Anterior cingulate cortex (tissue), 58 donors: ENCODE measurements at regions not wholly inside any gene's neighbourhood (a gene's known extent, or its start where the extent isn't known, plus 50 kb on each side); places are given as distances from the start of the nearest gene placed in this dataset.
"Not testable (repeated sequence)": the region's sequence is repeated elsewhere in the genome, so short reads cannot be mapped to it uniquely, and the experiment has no call there.

Experiments
- DNase-seq, 58 donors: peaks; one replicate each; lab custom pipeline; 2025; lab: John Stamatoyannopoulos, UW

DNA sequence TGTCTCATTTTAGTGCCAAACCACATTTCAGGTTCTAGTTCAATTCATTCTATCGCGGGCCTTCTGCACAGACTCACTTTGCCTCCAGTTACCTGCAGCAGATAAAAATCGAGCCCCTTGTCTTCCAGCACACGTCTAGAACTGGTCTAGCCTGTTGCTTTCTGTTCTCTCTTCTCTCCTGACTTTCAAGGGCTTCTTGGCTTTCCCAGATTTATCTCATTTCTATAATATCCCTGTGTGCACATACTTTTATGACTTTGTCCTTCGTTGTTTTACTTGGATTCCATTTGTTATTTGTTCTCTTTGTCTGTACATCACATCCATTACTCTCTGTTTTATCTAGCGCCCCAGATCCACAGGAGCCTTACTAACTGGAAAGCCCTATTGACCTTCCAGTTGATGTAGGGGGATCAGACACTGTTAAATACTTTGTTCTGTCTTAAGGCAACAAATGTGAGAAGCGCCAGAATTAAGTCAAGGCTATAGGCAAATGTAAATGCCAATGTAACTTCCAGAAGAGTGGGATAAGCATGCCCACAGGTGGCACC, 284.5 kb upstream of the ADGRL4 start:
- no peak for DNase-seq

DNA sequence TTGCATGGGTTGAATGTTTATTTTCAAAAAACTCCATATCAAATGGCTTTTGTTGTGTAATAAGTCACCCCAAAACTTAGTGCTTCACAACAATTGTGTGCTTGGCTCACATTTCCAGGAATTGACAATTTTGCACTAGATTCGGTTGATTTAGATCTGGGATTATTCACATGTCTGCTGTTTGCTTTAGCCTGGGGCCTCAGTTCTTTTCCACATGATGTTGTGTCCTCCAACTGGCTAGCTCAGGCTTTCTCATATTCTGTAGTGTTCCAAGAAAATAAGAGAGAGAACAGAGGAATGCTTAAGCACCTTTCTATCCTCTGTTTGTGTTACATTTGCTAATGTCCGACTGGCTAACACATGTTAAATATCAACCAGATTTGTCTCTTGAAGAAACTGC, 281.5 kb upstream of the ADGRL4 start:
- DNase-seq, result no peak

DNA sequence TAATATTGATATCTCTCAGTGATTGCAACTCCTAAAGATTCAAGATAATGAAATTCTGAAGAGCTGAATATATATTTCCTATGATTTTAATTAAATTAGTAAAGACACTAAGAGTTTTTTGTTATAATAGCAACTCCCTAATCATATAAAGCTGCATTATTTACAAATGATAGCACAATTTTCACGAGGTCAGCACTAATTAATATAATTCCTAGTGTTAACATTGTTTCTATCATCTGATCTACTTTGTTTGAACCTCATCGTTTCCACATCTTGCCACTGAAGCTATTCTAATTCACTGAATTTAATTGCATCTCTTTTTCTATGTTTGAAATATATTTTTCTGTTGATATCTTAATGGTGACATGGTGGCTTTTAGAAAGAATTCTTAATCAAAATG, 279.1 kb upstream of the ADGRL4 start:
- DNase-seq, result no peak

DNA sequence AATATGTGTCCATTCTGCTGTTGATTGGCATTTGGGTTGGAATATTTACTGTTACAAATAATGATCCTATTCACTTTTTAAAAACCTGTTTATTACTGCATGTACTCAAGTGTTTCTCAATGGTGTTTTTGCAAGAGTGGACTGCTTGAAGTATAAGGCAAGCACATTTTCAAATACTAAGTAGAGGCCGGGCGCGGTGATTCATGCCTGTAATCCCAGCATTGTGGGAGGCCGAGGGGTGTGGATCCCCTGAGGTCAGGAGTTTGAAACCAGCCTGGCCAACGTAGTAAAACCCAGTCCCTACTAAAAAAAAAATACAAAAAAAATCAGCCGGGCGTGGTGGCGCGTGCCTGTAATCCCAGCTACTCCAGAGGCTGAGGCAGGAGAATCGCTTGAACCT, 276.9 kb upstream of the ADGRL4 start:
- DNase-seq, result no peak

DNA sequence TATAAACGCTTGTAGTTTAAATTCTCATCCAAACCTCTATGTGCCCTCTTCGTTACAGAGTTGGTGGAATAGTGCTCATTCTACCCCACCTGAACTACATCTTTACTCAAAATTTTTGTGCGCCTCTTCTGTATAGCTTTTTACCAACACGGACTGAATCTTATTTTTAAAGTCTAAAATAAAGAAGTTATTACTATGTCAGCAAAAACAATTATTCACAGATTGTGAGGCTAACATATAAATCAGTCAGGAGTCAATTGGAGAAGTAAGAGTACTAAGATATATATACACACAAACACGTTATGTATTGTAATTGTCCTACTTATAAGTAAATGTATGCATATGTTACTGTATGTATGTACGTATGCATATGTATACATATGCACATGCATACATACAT, 274.9 kb upstream of the ADGRL4 start:
- DNase-seq, result no peak

DNA sequence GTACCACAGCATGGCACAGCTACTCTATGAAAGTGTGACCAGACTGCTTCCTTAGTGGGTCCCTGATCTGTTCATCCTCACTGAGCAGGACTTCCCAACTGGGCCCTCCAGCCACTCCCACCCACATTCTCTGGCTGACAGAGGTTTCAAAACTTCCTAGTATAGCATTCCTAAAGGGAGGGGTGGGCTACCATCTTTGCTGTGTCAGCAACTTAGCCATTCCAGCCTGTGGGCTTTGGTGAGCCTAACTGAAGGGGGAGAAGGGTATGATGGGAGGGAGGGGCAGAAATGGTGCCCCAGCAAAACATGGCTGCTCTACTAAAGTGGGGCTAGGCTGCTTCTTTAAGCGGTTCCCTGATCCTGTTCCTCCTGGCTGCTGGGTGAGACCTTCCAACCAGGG, 265.2 kb upstream of the ADGRL4 start:
- DNase-seq, result no peak

DNA sequence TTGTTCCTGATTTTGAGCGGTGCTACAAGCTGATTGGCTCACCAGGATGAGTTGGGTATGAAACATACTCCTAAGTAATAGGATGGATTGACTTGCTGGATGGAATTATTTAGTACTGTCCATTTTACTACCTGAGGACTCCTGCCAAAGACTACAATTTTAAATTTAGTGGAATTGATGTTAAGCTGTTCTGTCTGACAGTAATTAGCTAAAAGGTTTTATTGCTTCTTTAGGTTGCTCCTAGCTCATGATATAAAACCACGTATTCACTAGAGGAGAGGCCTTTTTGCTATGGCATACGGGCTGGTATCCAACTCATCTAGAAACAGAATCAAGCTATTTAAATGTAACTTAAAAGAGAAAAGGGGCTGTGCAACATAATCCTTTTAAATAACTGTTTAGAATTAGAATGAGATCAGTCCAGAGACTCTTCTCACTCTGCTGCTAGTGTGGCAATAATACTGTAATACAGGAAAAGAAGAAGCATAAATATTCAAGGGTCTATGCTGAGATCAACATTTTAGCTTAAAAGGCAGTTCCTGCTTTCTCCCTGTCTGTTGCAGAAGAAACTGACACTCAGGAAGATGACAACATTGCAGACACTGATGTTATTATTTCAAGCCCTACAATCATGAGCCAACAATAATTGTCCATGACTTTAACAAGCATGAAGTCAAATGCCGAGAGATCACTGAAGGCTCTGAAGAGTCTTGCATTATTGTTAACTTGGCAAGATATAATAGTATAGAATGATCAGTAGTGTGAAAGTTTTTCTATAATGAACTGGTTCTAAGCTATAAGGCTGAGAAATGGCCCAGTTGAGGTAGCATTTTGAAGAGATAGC, 258.7 kb upstream of the ADGRL4 start:
- no peak for DNase-seq

DNA sequence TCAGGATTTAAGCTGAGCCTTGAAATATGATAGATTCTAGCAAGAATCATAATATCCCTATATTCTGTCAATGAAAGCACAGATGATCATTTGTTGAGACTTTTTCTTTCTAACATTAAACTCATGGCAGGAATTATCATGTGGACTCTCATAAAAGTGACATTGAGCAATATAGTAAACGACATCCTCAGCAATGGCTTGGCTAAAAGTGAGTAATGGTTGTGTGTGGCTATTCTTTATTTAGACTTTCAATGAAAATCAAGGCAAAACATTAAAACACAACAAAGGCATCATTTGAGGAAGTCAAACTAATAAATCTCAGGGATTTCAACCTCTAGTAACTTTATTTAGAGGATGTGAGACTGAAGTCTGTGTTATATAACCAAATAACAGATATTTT, 257.8 kb upstream of the ADGRL4 start:
- no peak for DNase-seq

DNA sequence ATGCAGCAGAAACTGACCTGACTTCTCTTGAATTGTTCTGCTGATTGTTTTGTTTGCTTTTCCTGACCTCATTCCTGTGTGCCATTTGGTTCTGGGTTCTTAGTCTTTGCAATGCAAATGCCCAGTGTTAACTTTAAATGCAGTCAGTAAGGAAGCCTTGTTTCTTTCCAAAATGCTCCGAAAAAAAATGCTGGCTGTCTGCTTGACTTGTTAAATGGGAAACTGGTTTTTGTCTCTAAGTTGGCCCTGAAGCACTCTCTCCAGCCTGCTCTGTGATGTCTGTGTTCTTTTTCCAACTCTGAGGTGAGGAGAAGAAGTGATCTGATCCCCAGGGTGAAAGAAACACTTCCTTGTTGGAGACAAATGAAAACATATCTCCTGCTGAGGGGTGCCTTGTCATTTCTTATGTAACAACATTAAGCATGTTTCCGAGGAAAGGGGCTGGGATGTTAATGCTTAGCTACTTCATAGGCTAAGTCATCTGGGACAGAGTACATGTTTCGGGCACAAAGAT, 256.3 kb upstream of the ADGRL4 start:
- no peak for DNase-seq

DNA sequence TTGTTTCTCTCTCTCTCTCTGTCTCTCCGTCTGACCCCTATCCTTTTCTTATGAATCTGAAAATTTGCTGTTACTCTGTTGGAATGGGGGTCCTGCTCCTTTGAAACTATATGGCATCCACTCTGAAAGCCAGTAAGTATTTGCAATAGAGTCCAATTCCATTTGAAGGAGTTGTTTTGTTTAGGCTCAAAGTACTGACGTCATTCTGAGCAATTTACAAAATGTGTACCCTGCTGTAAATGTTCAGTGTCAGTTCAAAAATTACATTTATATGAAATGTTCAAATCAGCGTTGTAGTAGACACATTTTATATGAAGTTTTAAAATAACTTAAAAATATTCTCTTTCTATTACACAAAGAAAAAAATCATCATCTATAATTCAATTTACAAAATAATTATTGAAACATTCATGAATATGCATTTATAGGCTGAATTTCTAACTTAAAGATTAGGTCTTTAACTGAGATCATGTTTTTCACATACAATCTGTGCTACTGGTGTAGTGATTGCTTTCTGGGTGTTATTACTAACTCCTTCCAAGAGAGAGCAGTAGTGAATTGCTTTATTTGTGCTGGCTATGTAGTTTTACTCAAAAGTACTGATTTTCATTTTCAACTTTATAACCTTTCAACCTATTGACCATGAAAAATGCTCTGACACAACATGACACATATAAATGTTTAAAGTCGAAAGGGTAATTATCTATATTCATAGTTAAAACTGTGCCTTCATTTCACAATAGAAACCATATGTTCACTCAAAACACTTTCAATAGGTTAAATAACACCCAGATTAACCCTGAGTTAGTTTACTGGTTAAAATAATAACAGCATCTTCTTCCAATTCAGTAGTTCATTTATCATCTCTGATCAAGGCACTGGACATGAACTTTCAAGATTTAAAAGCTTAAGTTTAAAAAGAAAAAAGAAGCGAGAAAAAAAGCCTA, 253.1 kb upstream of the ADGRL4 start:
- no peak for DNase-seq

DNA sequence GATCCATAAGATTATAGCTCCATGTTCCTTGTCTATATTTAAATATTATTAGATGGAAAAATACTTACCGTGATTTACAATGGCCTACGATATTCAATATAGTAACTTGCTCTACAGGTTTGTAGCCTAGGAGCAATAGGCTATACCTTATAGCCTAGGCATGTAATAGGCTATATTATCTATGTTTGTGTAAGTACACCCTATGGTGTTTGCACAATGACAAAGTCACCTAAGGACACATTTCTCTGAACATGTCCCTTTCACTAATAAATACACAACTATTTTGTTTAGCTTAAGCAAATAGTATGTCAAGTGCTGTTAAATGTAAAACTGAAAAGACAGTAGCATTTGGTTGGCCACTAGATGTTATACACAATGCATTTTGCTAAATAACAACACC, 248.9 kb upstream of the ADGRL4 start:
- no peak for DNase-seq

DNA sequence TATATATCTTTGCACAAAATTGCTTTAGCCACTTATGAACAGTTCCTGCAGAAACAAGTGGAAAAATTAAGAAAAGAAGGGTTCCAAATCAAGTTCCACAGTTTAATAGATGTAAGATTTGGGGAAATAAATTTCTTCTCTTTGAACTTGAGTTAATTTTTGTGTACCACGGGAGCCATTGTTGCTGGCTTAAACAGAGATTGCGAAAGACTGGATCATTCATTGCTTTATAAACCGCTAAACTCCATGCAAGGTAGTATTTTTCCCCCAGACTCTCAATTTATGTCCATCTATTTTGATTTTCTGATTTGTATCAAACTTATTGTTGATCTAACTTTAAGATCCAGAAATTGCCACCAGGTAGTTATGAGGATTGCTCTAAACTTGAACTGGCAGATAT, 246.1 kb upstream of the ADGRL4 start:
- DNase-seq, result no peak

DNA sequence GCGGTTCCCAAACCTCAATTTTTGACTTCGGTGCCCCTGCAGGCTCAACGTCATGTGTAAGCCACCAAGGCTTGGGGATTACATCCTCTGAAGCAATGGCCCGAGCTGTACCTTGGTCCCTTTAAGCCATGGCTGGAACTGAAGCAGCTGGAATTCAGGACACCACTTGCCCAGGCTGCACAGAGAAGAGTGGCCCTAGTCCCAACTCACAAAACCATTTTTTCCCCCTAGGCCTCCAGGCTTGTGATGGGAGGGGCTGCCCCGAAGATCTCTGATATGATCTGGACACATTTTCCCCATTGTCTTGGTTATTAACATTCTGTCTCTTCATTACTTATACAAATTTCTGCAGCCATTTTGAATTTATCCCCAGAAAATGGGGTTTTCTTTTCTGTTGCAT, 233.3 kb upstream of the ADGRL4 start:
- DNase-seq, result no peak

DNA sequence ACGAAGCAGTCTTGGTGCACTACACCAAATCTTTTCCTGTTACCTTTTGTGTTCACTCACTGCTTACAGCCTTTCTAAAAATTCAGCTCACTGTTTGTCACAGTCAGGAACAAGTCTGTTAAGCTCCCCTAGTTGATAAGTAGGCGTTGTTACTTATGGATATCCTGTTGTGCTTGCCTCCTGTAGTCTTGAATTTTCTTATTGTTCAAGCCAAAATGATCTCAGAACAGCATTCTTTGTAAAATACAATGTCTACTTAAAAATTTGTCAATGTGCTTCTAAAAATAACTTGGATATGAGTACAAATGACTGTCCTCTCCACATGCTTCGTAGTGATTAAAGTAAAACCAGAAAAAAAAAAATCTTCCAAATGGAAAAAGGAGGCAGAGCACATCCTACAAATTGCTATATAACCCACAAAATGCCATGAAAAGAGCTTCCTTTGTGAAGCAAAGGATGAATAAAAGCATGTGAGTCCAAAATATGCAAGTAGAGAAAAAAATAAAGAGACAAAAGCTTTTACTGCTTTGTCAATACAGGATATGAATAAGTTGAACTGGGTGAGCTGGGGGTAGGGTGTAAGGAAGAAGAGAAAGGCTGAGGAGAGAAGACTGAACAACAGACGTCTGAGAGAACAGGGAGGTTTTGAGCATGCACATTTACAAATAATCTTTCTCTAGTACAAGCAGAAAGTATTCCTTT, 228.9 kb upstream of the ADGRL4 start:
- no peak for DNase-seq

DNA sequence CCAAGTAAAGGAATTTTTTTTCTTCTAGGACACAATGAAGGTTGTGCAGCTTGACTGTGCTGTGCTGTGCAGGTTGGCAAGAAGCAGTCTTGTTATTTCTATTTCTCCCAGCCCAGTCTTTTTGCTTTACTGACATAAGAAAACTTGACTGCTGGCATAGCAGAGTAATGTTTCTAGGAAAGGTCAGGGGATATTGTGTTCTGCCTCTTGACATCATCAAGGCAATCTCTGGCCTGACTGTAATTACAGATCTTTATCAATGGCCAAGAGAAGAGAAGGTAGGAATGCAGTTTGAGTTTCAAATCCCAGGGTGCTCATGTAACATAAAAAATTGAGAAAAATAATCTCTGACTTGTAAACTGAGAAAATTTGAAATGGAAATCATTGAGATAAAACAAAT, 226.3 kb upstream of the ADGRL4 start:
- DNase-seq, result no peak

DNA sequence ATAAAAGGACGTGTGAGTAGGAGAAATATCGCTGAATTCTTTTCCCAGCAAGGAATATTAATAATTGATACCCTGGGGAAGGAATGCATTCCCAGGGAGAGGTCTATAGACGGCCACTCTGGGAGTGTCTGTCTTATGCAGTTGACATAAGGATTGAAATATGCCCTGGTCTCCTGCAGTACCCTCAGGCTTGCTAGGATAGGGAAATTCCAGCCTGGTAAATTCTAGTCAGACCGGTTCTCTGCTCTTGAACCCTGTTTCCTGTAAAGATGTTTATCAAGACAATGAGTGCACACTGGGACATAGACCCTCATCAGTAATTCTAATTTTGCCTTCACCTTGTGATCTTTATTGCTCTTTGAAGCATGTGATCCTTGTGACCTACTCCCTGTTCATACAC, 224.2 kb upstream of the ADGRL4 start:
- not testable (repeated sequence) for DNase-seq

DNA sequence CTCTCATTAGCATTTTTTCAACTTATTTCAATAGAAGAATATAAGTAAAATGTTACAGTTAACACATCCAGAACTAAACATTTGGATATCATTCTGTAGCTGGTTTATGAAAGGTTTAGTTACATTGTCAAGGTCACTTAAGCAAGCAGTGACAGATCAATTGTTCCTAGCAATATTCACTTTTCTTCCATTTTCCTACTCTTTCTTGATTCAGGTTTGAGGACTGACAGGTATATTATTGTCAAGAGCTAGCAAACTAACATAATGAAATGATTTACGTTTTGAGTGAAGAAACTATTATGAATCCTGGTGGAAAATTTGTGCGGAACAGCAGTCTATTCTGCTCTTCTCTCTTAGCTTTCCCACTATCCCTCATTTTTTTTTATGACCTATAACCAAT, 220.4 kb upstream of the ADGRL4 start:
- DNase-seq, result no peak

DNA sequence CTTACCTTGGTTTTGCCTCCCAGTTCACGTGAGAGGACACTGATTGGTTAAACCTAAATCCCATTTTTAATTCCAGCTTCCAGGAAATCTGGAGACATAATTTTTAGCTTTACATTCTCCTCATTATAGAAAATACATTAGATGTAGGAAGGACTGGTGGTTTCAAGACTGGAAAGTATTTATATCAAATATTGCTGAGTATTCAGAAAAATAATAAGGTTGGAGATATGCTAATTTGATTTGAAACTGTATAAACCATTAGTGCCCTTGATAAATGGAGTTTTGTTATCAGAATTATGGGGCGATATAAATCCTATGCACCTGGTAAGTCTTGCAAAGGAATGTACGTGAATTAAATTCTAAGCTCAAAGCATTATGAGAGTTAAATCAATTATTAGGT, 218.0 kb upstream of the ADGRL4 start:
- DNase-seq, result no peak

DNA sequence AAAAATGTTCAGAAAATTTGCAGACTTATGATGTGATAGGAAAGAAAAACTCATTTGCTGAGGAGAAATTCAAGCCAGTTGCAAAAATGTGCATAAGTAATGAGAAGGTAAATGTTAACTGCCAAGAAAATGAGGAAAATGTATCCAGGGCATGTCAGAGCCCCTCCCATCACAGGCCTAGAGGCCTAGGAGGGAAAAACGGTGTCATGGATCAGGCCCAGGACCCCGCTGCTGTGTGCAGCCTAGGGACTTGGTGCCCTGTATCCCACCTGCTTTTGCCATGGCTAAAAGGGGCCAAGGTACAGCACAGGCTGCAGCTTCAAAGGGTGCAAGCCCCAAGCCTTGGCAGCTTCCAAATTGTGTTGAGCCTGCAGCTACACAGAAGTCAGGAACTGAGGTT, 214.0 kb upstream of the ADGRL4 start:
- no peak for DNase-seq

DNA sequence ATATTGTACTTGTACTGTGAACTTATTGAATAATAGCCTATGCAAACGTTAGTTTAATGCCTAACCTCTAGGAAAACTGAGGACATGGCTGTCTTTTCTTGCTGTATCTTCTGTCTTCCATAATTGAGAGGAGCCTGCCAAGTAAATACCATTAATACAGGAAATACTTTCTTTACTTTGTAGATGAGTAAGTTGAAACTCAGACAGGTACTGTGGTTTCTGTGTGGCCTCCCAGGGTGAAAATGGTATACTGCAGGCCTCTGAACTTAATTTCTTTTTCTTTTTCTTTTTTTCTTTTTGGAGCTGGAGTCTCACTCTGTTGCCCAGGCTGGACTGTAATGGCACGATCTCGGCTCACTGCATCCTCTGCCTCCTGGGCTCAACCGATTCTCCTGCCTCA, 208.8 kb upstream of the ADGRL4 start:
- DNase-seq, result no peak

DNA sequence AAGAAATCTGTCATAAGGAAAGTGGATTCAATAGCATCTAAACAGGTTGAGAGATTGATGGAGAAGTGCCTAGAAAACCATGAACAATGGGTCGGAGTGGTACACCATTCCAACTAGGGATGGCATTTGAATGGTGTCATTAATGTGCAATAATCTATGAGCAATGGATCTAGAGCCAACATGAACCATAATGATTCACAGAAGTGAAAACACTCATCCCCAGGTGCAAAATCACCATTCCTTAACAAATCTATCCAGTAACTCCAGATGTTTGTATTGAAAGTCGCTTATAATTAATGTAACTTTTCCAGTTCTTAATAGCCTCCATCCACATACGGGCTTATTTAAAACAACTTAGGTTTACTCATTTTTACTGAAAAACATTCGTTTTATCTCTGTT, 201.3 kb upstream of the ADGRL4 start:
- no peak for DNase-seq
